Natural killer cell treated with Interleukin-12 subunit alpha and Interleukin-12 subunit beta and Interleukin-15 and Interleukin-18, amount 100 ng/mL, for 72 hours (primary cell): ENCODE measurements at regions not wholly inside any gene's neighbourhood (a gene's known extent, or its start where the extent isn't known, plus 50 kb on each side); places are given as distances from the start of the nearest gene placed in this dataset.
"Not testable (repeated sequence)": the region's sequence is repeated elsewhere in the genome, so short reads cannot be mapped to it uniquely, and the experiment has no call there.

Experiments
- ATAC-seq, 2 donors: fragments of 150-1000 bp; cut with Tn5 transposase in 1 of 2; sonication (Bioruptor Pico), chemical (Tn5 transposase) in 1 of 2; 2 replicates each; pipeline ENCODE4 v1.10.0; 2021
- DNase-seq: peaks from one replicate; pipeline ENCODE4 v3.0.0; 2022; ENCODE audit warnings: low spot score
- H3K27ac Mint-ChIP-seq, 2 donors: 1 replicate in 1 of 2; 2 replicates in 1 of 2; pipeline ENCODE4 v1.8.0; 2022; ENCODE audit warnings: mixed read lengths in 2 of 2, mild to moderate bottlenecking in 1 of 2, moderate library complexity in 1 of 2
- H3K27me3 Mint-ChIP-seq, 2 donors: 1 replicate in 1 of 2; 2 replicates in 1 of 2; pipeline ENCODE4 v1.8.0; 2022; ENCODE audit warnings: mixed read lengths in 2 of 2
- H3K36me3 Mint-ChIP-seq: one replicate; pipeline ENCODE4 v1.8.0; 2022; ENCODE audit warnings: mixed read lengths
- H3K4me1 Mint-ChIP-seq, 2 donors: 1 replicate in 1 of 2; 2 replicates in 1 of 2; pipeline ENCODE4 v1.8.0; 2022; ENCODE audit warnings: low read depth in 2 of 2, mixed read lengths in 2 of 2, mild to moderate bottlenecking in 1 of 2
- H3K4me3 Mint-ChIP-seq: one replicate; pipeline ENCODE4 v1.8.0; 2022; ENCODE audit warnings: mixed read lengths
- H3K9me3 Mint-ChIP-seq: 2 replicates; pipeline ENCODE4 v1.8.0; 2022; ENCODE audit warnings: mixed read lengths

GRCh38 chr13:111620586-111620985 lies 300.1 kb downstream of the TEX29 start:
- H3K27me3 Mint-ChIP-seq = peaks cover 0 to 3% of the 10 kb centered on the region in 2 donors
- DNase-seq = no peak
- H3K36me3 Mint-ChIP-seq = no peaks in the 10 kb centered on the region
- H3K4me1 Mint-ChIP-seq = no peaks in the 10 kb centered on the region
- no peak overlapping the region for H3K27ac Mint-ChIP-seq
- ATAC-seq = no peak
- no peak overlapping the region for H3K4me3 Mint-ChIP-seq
- no peaks in the 10 kb centered on the region for H3K9me3 Mint-ChIP-seq

DNA sequence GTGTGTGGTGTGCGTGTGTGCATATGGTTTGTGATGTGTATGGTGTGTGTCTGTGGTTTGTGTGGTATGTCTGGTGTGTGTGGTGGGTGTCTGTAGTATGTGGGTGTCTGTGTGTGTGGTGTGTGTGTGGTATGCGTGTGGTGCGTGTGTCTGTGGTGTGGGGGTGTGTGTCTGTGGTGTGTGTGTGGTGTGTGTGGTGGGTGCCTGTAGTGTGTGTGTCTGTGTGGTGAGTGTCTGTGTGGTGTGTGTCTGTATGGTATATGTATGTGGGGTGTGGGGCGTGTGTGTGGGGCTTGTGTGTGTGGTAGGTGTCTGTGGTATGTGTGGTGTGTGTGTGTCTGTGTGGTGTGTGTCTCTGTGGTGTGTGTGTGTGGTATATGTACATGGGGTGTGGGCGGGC lies 300.7 kb downstream of the TEX29 start:
- Mint-ChIP-seq H3K4me1 (no peaks in the 10 kb centered on the region), H3K4me3 (no peak overlapping the region), H3K27ac (no peak overlapping the region), H3K36me3 (no peaks in the 10 kb centered on the region), H3K27me3 (peaks cover 0 to 3% of the 10 kb centered on the region in 2 donors), H3K9me3 (no peaks in the 10 kb centered on the region)
- DNase-seq = no peak
- no peak for ATAC-seq

DNA sequence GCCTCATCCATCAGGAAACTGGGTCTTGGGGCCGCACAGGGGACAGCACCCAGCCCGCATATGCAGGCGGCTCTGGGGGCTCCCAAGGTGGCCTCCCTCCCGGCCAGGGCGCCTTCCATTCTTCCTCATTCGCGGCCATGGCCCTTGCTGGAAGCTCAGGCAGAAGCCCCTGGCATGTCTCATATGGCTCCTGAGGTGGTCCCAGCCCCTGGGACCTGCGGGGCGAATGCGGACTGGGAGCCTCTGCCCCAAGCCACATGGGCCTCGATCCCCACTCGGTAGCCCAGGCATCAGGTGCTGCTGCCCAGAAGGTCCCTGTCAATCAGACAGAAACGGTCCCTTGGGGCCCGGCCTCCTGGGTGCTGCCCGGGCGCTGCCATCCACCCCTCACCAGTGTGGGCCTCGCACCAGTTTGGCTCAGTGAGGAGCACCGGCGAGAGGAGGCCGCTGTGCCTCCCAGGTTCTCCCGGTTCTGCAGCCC lies 301.6 kb downstream of the TEX29 start:
- ATAC-seq (no peak), DNase-seq (no peak)
- H3K27ac Mint-ChIP-seq = no peak overlapping the region
- peaks cover 0 to 3% of the 10 kb centered on the region in 2 donors for H3K27me3 Mint-ChIP-seq
- no peaks in the 10 kb centered on the region for H3K36me3 Mint-ChIP-seq
- no peaks in the 10 kb centered on the region for H3K9me3 Mint-ChIP-seq
- H3K4me1 Mint-ChIP-seq = no peaks in the 10 kb centered on the region
- no peak overlapping the region for H3K4me3 Mint-ChIP-seq

- Mint-ChIP-seq H3K9me3 (no peaks in the 10 kb centered on the region), H3K36me3 (no peaks in the 10 kb centered on the region), H3K27me3 (peaks cover 0 to 2% of the 10 kb centered on the region in 2 donors), H3K27ac (no peak overlapping the region), H3K4me1 (no peaks in the 10 kb centered on the region), H3K4me3 (no peak overlapping the region)
- no peak for DNase-seq
- peak in 1 of 2 donors; percentile 2 for ATAC-seq
Measured at GRCh38 chr13:111623208-111623607, 302.8 kb downstream of the TEX29 start.

DNA sequence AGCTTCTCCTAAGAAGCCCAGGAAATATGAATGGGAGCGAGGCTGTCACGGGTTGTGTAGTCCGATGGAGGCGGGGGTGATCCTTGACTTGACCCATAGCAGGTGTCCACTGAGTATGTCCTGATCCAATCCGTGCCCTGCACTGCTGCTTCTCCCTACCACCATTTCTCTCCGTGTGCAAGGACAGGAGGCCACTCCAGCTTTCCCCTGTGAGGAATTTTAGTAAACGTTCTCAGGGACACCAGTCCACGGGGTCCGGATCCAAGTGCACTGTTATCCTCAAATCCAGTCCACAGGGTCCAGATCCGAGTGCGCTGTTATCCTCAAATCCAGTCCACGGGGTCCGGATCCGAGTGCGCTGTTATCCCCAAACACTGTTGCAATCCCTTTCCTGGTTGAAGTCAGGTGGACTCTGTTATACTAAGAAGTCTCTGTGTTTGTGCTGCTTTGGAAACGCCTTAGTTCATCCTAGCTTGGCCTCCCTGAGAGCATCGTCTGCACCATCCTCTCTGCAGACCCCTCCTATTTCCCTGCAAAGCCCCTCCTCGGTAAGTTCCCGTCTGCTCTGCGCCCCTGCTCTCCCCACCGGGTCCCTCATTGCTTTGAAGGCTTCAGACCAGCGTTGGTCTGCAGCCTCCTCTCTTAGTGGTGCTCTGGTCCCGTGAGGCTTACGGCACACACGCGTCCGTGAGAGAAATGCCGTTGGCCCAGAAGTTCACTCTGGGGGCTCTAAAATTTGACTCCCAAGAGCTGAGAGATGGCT lies 303.5 kb downstream of the TEX29 start:
- no peaks in the 10 kb centered on the region for H3K9me3 Mint-ChIP-seq
- H3K4me3 Mint-ChIP-seq = no peak overlapping the region
- H3K27me3 Mint-ChIP-seq = peaks cover 0 to 2% of the 10 kb centered on the region in 2 donors
- H3K27ac Mint-ChIP-seq = no peak overlapping the region
- H3K36me3 Mint-ChIP-seq = no peaks in the 10 kb centered on the region
- no peak for DNase-seq
- no peaks in the 10 kb centered on the region for H3K4me1 Mint-ChIP-seq
- ATAC-seq = no peak

DNA sequence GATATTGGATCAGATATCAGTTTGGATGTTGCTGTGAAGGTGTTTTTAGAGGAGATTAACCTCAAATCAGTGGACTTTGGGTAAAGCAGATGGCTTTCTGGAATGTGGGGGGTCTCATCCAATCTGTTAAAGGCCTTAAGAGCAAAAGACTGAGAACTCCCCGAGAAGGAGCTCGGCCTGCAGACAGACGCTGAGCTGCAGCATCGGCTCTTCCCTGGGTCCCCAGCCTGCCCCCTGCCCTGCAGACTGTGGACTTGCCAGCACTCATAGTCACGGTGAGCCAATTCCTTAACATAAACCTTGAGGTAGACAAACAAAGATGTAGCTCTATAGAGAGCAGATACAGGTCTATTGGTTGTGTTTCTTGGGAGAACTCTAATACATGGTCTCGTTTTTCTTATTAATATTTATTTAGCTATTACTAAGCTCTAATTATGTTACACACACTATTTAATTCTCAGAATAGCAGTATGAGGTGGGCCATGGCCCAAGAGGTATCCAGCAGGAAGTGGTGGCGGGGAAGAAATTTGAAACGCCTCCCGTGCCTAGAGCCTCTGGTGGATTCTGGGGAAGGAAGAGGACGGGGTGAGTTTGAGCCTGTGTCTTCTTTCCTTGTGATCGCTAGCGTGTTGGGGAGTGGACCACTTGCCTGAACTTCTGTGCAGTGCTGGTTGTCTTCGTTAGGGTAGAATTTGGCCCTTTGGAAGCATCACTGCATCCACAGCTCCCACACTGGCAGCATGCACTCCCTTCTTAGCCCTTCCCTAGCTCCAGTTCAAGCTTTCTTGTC lies 305.3 kb downstream of the TEX29 start:
- H3K9me3 Mint-ChIP-seq = no peaks in the 10 kb centered on the region

GRCh38 chr13:111626371-111627305 lies 306.2 kb downstream of the TEX29 start:
- no peak overlapping the region for H3K4me3 Mint-ChIP-seq
- DNase-seq = no peak
- no peaks in the 10 kb centered on the region for H3K4me1 Mint-ChIP-seq
- no peak for ATAC-seq
- H3K36me3 Mint-ChIP-seq = no peaks in the 10 kb centered on the region
- no peaks in the 10 kb centered on the region for H3K9me3 Mint-ChIP-seq
- peaks cover 0 to 2% of the 10 kb centered on the region in 2 donors for H3K27me3 Mint-ChIP-seq
- H3K27ac Mint-ChIP-seq = no peak overlapping the region

More for the DNA sequence above, 305.3 kb downstream of the TEX29 start:
- H3K4me3 Mint-ChIP-seq = no peak overlapping the region
- no peaks in the 10 kb centered on the region for H3K4me1 Mint-ChIP-seq
- no peak for DNase-seq
- no peaks in the 10 kb centered on the region for H3K36me3 Mint-ChIP-seq
- peaks cover 0 to 2% of the 10 kb centered on the region in 2 donors for H3K27me3 Mint-ChIP-seq
- H3K27ac Mint-ChIP-seq = no peak overlapping the region
- no peak for ATAC-seq

GRCh38 chr13:111627596-111627995 lies 307.2 kb downstream of the TEX29 start:
- DNase-seq = no peak
- no peaks in the 10 kb centered on the region for H3K4me1 Mint-ChIP-seq
- no peak for ATAC-seq
- no peaks in the 10 kb centered on the region for H3K36me3 Mint-ChIP-seq
- no peak overlapping the region for H3K27ac Mint-ChIP-seq
- H3K27me3 Mint-ChIP-seq = peaks cover 0 to 2% of the 10 kb centered on the region in 2 donors
- H3K4me3 Mint-ChIP-seq = no peak overlapping the region
- no peaks in the 10 kb centered on the region for H3K9me3 Mint-ChIP-seq

- Mint-ChIP-seq H3K27me3 (peaks cover 0 to 2% of the 10 kb centered on the region in 2 donors), H3K4me3 (no peak overlapping the region), H3K27ac (no peak overlapping the region), H3K4me1 (no peaks in the 10 kb centered on the region), H3K36me3 (no peaks in the 10 kb centered on the region), H3K9me3 (no peaks in the 10 kb centered on the region)
- DNase-seq (no peak), ATAC-seq (no peak)
Measured at GRCh38 chr13:111629016-111629415, 308.6 kb downstream of the TEX29 start.

GRCh38 chr13:111629457-111629856 lies 309.0 kb downstream of the TEX29 start:
- no peak for DNase-seq
- no peak overlapping the region for H3K4me3 Mint-ChIP-seq
- no peaks in the 10 kb centered on the region for H3K36me3 Mint-ChIP-seq
- no peaks in the 10 kb centered on the region for H3K9me3 Mint-ChIP-seq
- H3K27me3 Mint-ChIP-seq = peaks cover 0 to 2% of the 10 kb centered on the region in 2 donors
- no peak for ATAC-seq
- no peak overlapping the region for H3K27ac Mint-ChIP-seq
- no peaks in the 10 kb centered on the region for H3K4me1 Mint-ChIP-seq

GRCh38 chr13:111629926-111630325 lies 309.5 kb downstream of the TEX29 start:
- no peak for DNase-seq
- H3K36me3 Mint-ChIP-seq = no peaks in the 10 kb centered on the region
- no peaks in the 10 kb centered on the region for H3K9me3 Mint-ChIP-seq
- no peaks in the 10 kb centered on the region for H3K4me1 Mint-ChIP-seq
- no peak for ATAC-seq
- peaks cover 0 to 2% of the 10 kb centered on the region in 2 donors for H3K27me3 Mint-ChIP-seq
- H3K27ac Mint-ChIP-seq = no peak overlapping the region
- no peak overlapping the region for H3K4me3 Mint-ChIP-seq

GRCh38 chr13:111630406-111630805 lies 310.0 kb downstream of the TEX29 start:
- H3K9me3 Mint-ChIP-seq = no peaks in the 10 kb centered on the region
- ATAC-seq (no peak), DNase-seq (no peak)
- peaks cover 0 to 2% of the 10 kb centered on the region in 2 donors for H3K27me3 Mint-ChIP-seq
- H3K27ac Mint-ChIP-seq = no peak overlapping the region
- H3K4me1 Mint-ChIP-seq = no peaks in the 10 kb centered on the region
- no peaks in the 10 kb centered on the region for H3K36me3 Mint-ChIP-seq
- H3K4me3 Mint-ChIP-seq = no peak overlapping the region

GRCh38 chr13:111631271-111631670 lies 310.8 kb downstream of the TEX29 start:
- H3K4me1 Mint-ChIP-seq, H3K27ac Mint-ChIP-seq, H3K36me3 Mint-ChIP-seq, H3K9me3 Mint-ChIP-seq, DNase-seq, H3K27me3 Mint-ChIP-seq, H3K4me3 Mint-ChIP-seq, ATAC-seq: not testable (repeated sequence)
